Rectal smooth muscle tissue (tissue), 1 donor: ENCODE measurements at regions not wholly inside any gene's neighbourhood (a gene's known extent, or its start where the extent isn't known, plus 50 kb on each side); places are given as distances from the start of the nearest gene placed in this dataset.
"Not testable (repeated sequence)": the region's sequence is repeated elsewhere in the genome, so short reads cannot be mapped to it uniquely, and the experiment has no call there.

Experiments
- H3K27ac ChIP-seq: one replicate; pipeline ENCODE4 v1.7.0; 2013; ENCODE audit warnings: low read depth, low read length, inconsistent platforms
- H3K27me3 ChIP-seq: one replicate; pipeline ENCODE4 v1.7.0; 2013; ENCODE audit warnings: low read length; ENCODE audit not compliant: control insufficient read depth, insufficient read depth
- H3K36me3 ChIP-seq: one replicate; pipeline ENCODE4 v1.7.0; 2013; ENCODE audit warnings: low read length; ENCODE audit not compliant: control insufficient read depth, insufficient read depth
- H3K4me1 ChIP-seq: one replicate; pipeline ENCODE4 v1.7.0; 2013; ENCODE audit warnings: low read length; ENCODE audit not compliant: control insufficient read depth, insufficient read depth
- H3K4me3 ChIP-seq: one replicate; pipeline ENCODE4 v1.7.0; 2013; ENCODE audit warnings: low read length
- H3K9ac ChIP-seq: one replicate; pipeline ENCODE4 v1.7.0; 2013; ENCODE audit warnings: low read length

DNA sequence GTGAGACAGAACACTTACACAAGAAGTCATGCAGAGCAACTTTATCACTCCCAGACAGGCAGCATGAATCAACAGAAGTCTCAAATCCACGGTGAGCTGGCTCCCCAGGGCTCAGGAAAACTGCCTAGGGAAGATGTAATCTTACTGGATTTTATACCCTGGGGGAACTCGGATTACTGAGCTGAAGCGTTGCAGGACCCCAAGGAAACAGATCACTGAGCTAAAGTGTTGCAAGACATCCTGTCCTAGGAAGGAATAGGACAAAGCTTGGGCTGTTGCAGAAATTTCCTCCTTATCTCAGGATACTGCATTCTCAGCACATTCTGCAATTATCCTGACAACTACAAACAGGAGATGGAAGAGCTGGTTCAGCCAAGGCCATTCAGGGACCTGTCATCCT lies 224.8 kb downstream of the TFAP2A start:
- no peak overlapping the region for H3K4me3 ChIP-seq
- no peaks in the 10 kb centered on the region for H3K4me1 ChIP-seq
- H3K27ac ChIP-seq: no peak overlapping the region
- H3K27me3 ChIP-seq: no peaks in the 10 kb centered on the region
- H3K9ac ChIP-seq: no peak overlapping the region
- no peaks in the 10 kb centered on the region for H3K36me3 ChIP-seq

DNA sequence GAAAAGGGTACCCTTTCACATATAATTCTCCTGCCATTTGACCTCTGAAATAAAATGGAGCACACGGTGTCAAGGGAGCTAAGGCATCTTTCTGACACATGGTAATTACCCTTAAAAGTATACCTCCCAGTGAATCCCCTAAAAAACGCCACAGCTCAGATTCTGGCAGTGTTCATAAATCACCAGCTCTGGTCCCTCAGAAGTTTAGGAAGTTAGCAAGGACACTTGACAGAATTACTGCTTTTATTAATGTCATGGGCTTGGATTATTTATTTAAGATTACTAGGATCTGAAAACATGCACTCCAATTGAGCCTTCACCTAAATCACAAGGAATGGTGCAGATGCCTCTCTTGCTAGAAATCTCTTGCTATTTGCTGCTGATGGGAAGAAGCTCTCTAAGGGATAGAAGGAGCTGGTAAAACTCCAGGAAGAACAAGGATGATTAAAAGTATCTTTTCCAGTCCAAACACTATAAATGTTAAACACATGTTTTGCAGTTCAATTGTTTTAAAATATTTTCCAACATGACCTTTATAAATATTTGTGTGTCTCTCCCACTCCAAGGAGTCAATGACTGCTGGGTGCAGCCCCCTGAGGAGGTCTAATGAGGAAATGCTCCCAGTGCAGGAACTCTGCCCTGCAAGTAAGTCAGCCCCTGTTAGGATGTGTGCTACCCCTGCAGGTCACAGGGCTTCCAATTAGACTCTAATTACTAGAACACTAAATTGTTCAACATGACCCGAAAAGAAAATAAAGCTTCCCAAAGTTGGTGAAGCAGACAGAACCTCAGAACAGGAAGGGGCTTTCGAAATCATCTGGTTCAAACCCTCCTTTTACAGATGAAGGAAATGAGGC lies 230.3 kb downstream of the TFAP2A start:
- peaks cover 2% of the 10 kb centered on the region for H3K4me1 ChIP-seq
- H3K27me3 ChIP-seq: no peaks in the 10 kb centered on the region
- H3K4me3 ChIP-seq: no peak overlapping the region
- H3K9ac ChIP-seq: no peak overlapping the region
- no peak overlapping the region for H3K27ac ChIP-seq
- H3K36me3 ChIP-seq: no peaks in the 10 kb centered on the region

DNA sequence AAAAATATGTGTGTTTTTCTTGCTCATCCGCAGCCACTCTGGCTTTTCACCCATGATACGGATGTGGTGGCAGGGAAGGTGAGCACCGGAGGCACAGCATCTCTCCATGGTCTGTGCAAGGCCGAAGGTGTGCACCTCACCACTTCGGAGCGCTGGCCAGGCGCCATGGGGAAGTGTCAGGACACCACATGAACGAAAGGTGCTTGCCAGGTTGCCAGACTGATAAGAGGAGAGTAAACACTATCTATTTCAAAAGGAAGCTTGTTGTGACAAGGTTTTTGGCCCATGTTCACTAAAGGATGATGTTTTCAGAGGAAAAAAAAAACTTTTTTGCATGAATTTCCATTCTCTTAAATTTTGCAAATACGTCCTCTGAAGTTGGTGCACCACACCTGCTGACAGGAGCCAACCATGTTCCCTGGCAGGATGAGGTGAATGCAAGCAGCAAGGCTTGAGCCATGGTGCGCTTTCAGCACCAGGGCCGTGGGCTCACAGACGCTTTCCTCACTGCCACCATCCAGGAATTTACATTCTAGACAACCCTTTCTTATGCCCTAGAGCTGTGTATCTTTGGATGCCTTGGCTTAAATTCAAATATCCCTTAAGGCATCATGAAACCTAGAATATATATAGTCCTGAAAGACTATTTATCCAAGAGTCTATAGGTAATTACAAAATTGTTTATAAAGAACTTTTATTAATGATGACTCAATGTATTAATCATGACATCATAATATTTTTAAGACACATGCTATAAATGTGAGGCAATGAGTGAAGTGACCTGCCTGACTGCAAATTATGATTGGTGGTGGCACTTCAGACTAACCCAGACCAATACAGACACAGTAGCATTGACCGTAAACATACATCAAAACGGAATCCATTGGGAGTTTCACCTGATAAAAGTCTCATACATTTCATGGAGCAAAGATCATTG lies 234.5 kb downstream of the TFAP2A start:
- no peak overlapping the region for H3K4me3 ChIP-seq
- H3K27me3 ChIP-seq: no peaks in the 10 kb centered on the region
- peaks cover 2% of the 10 kb centered on the region for H3K4me1 ChIP-seq
- no peaks in the 10 kb centered on the region for H3K36me3 ChIP-seq
- no peak overlapping the region for H3K9ac ChIP-seq
- H3K27ac ChIP-seq: no peak overlapping the region

DNA sequence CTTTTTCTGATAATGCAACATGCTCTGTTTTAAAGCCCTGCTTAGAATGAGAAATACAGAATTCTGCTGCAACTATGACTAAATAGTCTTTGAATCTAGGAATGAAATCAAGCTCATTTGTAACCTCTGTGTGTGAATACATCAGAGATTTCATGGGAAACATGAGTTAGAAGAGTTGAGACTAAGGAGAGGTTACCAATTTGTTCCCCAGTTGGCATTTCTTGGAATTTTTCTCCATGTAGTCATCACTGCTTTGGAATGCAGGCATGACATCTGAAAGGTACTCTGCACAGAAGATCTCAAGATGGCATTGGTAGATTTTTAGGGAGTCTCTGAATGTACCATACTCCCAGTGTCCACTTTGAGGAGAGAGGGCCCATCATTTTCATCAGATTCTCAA lies 237.2 kb downstream of the TFAP2A start:
- Histone ChIP-seq H3K9ac (no peak overlapping the region), H3K4me3 (no peak overlapping the region), H3K36me3 (no peaks in the 10 kb centered on the region), H3K27me3 (no peaks in the 10 kb centered on the region), H3K27ac (no peak overlapping the region), H3K4me1 (no peaks in the 10 kb centered on the region)

DNA sequence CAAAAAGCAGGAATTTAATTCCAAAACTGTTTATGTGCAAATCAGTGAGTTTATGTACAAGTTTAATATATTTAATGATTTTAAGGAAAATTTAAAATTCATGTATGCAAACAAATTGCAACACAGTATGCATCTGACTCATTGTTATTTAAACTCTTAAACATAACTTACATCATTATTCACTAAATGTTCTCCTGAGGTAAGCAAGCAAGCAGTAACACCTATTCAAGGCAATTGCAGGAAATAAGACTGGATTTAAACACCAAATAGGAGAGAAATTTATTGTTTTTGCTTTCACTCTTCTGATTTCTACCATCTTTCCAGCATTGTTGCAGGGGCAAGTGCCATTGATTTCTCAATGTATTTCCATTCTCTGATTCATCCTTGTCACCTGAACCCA lies 239.5 kb downstream of the TFAP2A start:
- Histone ChIP-seq H3K27me3 (no peaks in the 10 kb centered on the region), H3K27ac (no peak overlapping the region), H3K36me3 (no peaks in the 10 kb centered on the region), H3K4me1 (no peaks in the 10 kb centered on the region), H3K9ac (no peak overlapping the region), H3K4me3 (no peak overlapping the region)

DNA sequence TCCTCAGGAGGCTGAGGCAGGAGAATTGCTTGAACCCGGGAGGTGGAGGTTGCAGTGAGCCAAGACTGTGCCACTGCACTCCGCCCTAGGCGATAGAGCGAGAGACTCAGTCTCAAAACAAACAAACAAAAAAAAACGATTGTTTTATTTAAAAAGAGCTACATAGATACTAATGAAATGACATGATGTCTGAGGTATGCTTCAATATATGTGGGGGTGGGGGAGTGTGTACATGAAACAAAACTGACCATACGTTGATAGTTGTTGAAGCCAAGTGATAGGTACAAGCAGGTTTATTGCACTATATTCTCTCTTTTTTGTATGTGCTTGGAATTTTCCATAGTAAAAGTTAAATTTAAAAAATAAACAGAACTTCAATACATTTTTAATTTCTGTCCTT lies 240.1 kb downstream of the TFAP2A start:
- no peaks in the 10 kb centered on the region for H3K27me3 ChIP-seq
- no peaks in the 10 kb centered on the region for H3K4me1 ChIP-seq
- H3K9ac ChIP-seq: no peak overlapping the region
- H3K4me3 ChIP-seq: no peak overlapping the region
- H3K36me3 ChIP-seq: no peaks in the 10 kb centered on the region
- no peak overlapping the region for H3K27ac ChIP-seq

DNA sequence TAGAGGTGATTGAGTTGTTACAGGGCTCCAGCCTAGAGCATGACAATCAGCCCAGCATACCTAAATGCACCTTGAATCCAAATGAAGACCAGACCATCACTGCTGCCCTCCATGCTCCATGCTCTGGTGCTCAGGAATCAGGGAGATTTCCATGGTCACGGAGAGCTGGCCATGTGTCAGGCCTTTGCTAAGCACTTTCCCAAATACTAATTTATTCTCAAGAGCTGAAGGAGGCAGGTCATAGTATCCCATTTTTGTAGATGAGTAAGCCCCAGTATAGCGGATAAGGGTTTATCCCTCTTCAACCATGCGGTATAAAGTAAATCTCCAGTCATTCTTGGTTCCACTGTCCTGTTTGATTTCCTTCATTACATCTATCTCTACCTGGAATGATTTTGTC lies 240.8 kb downstream of the TFAP2A start:
- Histone ChIP-seq H3K4me3 (no peak overlapping the region), H3K9ac (no peak overlapping the region), H3K4me1 (no peaks in the 10 kb centered on the region), H3K36me3 (no peaks in the 10 kb centered on the region), H3K27ac (no peak overlapping the region), H3K27me3 (no peaks in the 10 kb centered on the region)

DNA sequence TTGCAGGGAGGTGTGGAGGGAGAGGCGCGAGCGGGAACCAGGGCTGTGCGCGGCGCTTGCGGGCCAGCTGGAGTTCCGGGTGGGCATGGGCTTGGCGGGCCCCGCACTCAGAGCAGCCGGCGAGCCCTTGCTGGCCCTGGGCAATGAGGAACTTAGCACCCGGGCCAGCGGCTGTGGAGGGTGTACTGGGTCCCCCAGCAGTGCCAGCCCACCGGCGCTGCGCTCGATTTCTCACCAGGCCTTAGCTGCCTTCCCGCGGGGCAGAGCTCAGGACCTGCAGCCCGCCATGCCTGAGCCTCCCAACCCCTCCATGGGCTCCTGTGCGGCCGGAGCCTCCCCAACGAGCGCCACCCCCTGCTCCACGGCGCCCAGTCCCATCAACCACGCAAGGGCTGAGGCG lies 243.2 kb downstream of the TFAP2A start:
- H3K27ac ChIP-seq, H3K4me1 ChIP-seq, H3K4me3 ChIP-seq, H3K36me3 ChIP-seq, H3K27me3 ChIP-seq, H3K9ac ChIP-seq: not testable (repeated sequence)

DNA sequence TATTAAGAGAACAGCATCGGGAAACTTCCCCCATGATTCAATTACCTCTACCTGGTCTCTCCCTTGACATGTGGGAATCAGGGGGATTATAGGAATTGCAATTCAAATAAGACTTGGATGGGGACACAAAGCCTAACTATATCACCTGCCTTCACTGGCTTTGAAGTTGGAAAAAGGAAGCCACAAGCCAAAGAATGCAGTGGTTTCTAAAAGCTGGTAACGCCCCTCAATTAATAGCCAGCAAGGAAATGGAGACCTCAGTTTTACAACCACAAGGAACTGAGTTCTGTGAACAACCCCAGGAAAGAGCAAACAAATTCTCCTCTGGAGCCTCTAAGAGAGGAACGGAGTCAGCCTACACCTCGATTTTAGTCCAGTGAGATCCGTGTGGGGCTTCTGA lies 244.1 kb downstream of the TFAP2A start:
- no peak overlapping the region for H3K9ac ChIP-seq
- no peaks in the 10 kb centered on the region for H3K4me1 ChIP-seq
- H3K36me3 ChIP-seq: no peaks in the 10 kb centered on the region
- no peak overlapping the region for H3K27ac ChIP-seq
- no peak overlapping the region for H3K4me3 ChIP-seq
- H3K27me3 ChIP-seq: no peaks in the 10 kb centered on the region

DNA sequence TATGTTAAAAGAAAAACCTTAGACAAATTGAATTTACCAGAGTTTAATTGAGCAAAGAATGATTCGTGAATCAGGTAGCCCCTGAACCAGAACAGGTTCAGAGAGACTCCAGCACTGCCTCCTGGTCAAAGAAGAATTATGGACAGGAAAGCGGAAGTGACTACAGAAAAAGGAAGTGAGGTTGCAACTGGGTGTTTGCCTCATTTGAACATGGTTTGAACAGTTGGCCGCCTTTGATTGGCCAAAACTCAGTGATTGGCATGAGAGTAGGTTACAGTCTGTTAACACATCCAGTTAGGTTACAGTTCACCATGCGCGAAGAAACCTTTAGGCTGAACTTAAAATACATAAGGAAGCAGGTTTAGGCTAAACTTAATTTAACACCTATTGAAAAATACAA lies 248.8 kb downstream of the TFAP2A start:
- Histone ChIP-seq H3K36me3 (no peaks in the 10 kb centered on the region), H3K9ac (no peak overlapping the region), H3K27me3 (no peaks in the 10 kb centered on the region), H3K4me3 (no peak overlapping the region), H3K4me1 (no peaks in the 10 kb centered on the region), H3K27ac (no peak overlapping the region)

DNA sequence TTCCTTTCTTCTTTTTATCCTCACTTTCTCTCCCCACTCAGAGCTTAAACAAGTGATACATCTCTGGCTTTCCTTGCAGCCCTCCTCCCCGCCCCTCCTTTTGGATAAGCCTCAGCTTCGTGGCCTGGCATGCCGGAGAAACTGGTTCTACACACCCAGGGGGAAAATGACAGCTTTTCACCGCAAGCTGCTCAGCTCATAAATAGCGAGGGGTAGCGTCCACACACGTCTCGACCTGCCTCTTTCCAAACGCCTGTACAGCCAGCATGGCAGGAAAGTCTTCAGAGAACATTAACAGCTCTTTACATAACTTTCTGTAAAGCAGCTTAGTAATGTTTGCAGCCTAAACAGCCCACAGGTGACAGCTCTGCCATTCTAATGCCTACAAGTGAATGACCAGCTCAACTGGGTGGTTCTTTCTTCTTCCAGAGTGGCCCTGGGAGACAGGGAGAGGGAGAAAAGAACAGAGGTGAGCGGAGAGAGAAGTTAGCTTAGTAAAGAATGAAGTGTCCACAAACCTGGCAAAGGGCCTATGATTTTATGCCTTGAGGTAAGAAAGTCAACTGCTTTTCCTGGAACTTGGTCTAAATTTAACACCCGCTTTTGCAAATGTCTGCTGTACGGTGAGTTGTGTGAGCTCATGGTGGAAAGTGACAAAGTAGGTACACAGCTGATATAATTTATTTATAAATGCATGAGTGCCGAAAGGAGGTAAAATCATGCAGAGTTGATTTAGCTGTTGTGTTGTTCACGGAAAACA lies 251.5 kb downstream of the TFAP2A start:
- no peak overlapping the region for H3K27ac ChIP-seq
- no peaks in the 10 kb centered on the region for H3K36me3 ChIP-seq
- H3K27me3 ChIP-seq: no peaks in the 10 kb centered on the region
- H3K9ac ChIP-seq: no peak overlapping the region
- H3K4me1 ChIP-seq: no peaks in the 10 kb centered on the region
- no peak overlapping the region for H3K4me3 ChIP-seq

DNA sequence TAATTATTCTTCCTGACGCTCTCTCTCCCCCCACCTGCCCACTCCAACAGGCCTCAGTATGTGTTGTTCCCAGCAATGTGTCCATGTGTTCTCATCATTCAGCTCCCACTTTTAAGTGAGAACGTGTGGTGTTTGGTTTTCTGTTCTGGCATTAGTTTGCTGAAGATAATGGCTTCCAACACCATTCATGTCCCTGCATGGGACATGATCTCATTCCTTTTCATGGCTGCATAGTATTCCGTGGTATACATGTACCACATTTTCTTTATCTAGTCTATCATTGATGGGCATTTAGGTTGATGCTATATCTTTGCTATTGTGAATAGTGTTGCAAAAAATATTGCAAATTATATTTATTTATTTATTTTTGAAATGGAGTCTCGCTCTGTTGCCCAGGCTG lies 258.0 kb downstream of the TFAP2A start:
- H3K36me3 ChIP-seq: no peaks in the 10 kb centered on the region
- no peak overlapping the region for H3K27ac ChIP-seq
- no peaks in the 10 kb centered on the region for H3K27me3 ChIP-seq
- no peaks in the 10 kb centered on the region for H3K4me1 ChIP-seq
- H3K4me3 ChIP-seq: no peak overlapping the region
- no peak overlapping the region for H3K9ac ChIP-seq
